WERI-Rb-1 (cell line): ENCODE measurements at regions not wholly inside any gene's neighbourhood (a gene's known extent, or its start where the extent isn't known, plus 50 kb on each side); places are given as distances from the start of the nearest gene placed in this dataset.
"Not testable (repeated sequence)": the region's sequence is repeated elsewhere in the genome, so short reads cannot be mapped to it uniquely, and the experiment has no call there.

ENCODE experiments used
- DNase-seq: peaks from one replicate; pipeline ENCODE4 v3.0.0-alpha.2; 2020
- H3K27ac ChIP-seq: fragments of 250-450 bp; sonication (Bioruptor Pico); 2 replicates; pipeline ENCODE4 v1.5.1; 2020; ENCODE audit warnings: mild to moderate bottlenecking, moderate library complexity
- H3K27me3 ChIP-seq: fragments of 250-450 bp; sonication (Bioruptor Pico); 2 replicates; pipeline ENCODE4 v1.5.1; 2021; ENCODE audit warnings: mild to moderate bottlenecking, low read depth, moderate library complexity; ENCODE audit not compliant: insufficient read depth, severe bottlenecking
- H3K36me3 ChIP-seq: fragments of 250-450 bp; sonication (Bioruptor Pico); 2 replicates; pipeline ENCODE4 v1.5.1; 2020; ENCODE audit warnings: mild to moderate bottlenecking, moderate library complexity
- H3K4me3 ChIP-seq: 2 replicates; pipeline ENCODE4 v1.5.1; 2011; ENCODE audit warnings: low read depth, mild to moderate bottlenecking, control low read depth, low read length
- H3K9me3 ChIP-seq: fragments of 250-450 bp; sonication (Bioruptor Pico); 2 replicates; pipeline ENCODE4 v1.5.1; 2021; ENCODE audit warnings: mild to moderate bottlenecking, moderate library complexity; ENCODE audit not compliant: severe bottlenecking
- TF ChIP-seq, protein P1 (sequence below): IDR thresholded peaks from 2 replicates; pipeline ENCODE4 v1.5.1; 2011; ENCODE audit warnings: low read depth, mild to moderate bottlenecking, control low read depth, inconsistent platforms, low read length

DNA sequence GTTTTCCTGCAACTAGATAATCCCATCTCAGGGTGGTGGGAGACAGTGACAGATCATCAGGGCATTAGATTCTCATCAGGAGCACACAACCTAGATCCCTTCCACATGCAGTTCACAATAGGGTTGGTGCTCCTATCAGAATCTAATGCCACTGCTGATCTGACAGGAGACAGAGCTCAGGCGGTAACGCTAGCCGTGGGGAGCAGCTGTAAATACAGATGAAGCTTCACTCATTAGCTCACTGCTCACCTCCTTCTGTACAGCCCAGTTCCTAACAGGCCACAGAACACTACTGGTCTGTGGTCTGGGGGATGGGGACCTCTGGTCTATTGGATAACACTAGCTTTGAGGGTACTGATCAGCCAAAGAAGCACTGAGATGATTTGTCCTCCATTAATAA lies 66.6 kb upstream of the ZNF195 start:
- H3K27ac ChIP-seq = not testable (repeated sequence)
- peak; percentile 61 for DNase-seq

DNA sequence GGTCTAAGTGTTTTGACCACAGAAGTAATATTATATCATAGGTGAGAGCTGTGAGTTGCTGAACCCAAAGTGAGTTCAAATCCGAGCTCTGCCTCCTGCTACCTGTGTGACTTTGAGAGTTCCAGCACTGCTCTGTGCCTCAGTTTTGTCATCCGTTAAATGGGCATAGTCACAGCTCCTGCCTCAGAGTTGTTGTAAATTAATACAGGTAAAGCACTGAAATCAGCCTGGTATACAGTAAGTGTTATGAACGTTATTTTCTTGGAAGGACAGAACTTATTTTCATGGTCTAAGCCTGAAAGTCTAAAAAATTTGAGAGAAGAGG lies 65.4 kb upstream of the ZNF195 start:
- not testable (repeated sequence) for H3K27ac ChIP-seq, DNase-seq, H3K36me3 ChIP-seq, H3K27me3 ChIP-seq, H3K9me3 ChIP-seq, H3K4me3 ChIP-seq

More for the DNA sequence above, 66.6 kb upstream of the ZNF195 start:
- H3K4me3 ChIP-seq, H3K9me3 ChIP-seq, H3K27me3 ChIP-seq, H3K36me3 ChIP-seq: not testable (repeated sequence)

DNA sequence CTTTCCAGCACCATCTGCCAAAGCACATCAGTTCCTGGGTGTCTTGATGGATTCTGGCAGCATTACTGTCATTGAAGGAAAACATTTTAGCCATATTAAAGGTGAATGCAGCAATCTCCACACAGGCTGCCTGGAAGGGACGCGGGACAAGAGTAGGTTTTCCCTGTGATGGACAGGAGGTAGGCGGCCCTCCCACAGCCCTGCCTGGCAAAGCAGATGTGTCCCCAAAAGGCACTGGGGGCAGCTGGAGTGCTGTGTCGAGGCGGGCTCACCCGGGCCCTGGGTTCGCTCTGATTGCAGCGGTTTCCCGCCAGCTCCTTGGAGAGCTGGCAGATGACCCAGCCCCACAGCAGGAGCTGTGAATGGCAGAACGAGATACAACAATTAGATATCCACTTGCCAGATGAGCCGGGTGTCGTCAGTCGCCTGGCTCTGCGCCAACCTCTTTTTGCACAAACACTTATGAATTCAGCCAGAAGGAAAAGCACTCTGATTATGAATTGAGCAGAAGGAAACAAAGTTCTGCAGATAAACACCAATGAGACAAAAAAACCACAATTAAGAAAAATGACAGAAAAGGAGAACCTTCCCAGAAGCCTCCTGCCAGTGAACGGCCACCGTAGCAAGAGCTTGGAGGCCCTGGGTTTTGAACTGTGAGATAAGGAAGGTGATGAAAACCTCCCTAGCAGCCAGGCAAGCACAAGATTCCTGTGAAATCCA lies 64.9 kb upstream of the ZNF195 start:
- H3K4me3 ChIP-seq, H3K36me3 ChIP-seq, H3K9me3 ChIP-seq, H3K27me3 ChIP-seq, H3K27ac ChIP-seq, DNase-seq: not testable (repeated sequence)

DNA sequence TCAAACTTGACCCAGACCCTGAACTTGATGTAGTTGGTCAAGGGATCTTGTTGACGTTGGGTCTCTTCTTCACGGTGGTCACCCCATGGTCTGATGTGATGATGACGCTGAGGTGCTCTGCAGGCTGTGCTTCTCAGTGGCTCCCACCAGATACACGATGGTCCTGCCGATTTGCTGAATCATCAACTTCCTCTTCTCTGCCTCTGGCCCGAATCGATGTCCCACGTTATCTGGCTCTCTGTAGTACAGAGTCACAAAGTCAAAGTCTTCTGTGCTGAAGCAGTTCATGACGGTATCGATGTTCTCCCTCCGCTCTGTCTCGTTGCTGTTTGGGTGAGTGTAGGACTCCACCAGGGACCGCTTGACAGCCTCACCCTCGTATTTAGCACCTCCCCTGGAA lies 58.5 kb upstream of the ZNF195 start:
- not testable (repeated sequence) for H3K9me3 ChIP-seq, H3K4me3 ChIP-seq, H3K36me3 ChIP-seq, H3K27me3 ChIP-seq, H3K27ac ChIP-seq, DNase-seq

DNA sequence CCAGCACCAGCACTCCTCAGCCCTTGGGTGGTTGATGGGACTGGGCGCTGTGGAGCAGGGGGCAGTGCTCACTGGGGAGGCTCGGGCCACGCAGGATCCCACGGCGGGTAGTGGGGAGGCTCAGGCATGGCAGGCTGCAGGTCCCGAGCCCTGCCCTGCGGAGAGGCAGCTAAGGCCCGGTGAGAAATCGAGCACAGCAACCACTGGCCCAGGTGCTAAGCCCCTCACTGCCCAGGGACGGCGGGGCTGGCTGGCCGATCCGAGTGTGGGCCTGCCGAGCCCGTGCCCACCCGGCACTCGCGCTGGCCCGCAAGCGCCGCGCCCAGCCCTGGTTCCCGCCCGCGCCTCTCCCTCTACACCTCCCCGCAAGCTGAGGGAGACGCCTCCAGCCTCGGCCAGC lies 56.0 kb upstream of the ZNF195 start:
- Histone ChIP-seq H3K27me3 (no peaks in the 10 kb centered on the region), H3K4me3 (no peak overlapping the region), H3K27ac (no peak overlapping the region), H3K9me3 (no peaks in the 10 kb centered on the region), H3K36me3 (no peaks in the 10 kb centered on the region)
- TF ChIP-seq, protein P1, sequence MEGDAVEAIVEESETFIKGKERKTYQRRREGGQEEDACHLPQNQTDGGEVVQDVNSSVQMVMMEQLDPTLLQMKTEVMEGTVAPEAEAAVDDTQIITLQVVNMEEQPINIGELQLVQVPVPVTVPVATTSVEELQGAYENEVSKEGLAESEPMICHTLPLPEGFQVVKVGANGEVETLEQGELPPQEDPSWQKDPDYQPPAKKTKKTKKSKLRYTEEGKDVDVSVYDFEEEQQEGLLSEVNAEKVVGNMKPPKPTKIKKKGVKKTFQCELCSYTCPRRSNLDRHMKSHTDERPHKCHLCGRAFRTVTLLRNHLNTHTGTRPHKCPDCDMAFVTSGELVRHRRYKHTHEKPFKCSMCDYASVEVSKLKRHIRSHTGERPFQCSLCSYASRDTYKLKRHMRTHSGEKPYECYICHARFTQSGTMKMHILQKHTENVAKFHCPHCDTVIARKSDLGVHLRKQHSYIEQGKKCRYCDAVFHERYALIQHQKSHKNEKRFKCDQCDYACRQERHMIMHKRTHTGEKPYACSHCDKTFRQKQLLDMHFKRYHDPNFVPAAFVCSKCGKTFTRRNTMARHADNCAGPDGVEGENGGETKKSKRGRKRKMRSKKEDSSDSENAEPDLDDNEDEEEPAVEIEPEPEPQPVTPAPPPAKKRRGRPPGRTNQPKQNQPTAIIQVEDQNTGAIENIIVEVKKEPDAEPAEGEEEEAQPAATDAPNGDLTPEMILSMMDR = no peak
- DNase-seq = no peak

DNA sequence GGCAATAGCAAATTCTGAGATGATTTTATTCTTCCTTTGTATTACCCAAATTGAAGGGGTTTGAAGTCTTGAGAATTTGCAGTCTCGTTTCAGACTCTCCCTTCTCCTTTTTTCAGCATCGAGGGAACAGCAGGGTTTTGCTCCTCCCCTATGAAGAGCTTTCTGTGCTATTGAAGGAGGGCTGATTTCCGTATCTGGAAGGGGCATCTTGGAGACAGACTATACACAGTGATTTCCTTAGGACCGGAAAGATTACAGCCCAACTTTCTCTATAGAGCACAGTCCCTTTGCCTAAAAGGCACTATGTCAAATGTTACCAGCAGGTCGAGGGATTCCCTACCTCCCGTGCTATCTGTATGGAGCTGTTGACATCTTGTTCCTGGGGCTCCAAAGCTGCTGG lies 50.2 kb upstream of the ZNF195 start:
- H3K27me3 ChIP-seq, H3K36me3 ChIP-seq, DNase-seq, H3K9me3 ChIP-seq, H3K4me3 ChIP-seq: not testable (repeated sequence)
- peak overlapping the region; percentile 68 for H3K27ac ChIP-seq
